Upper lobe of right lung (tissue), 1 donor: ENCODE measurements at regions not wholly inside any gene's neighbourhood (a gene's known extent, or its start where the extent isn't known, plus 50 kb on each side); places are given as distances from the start of the nearest gene placed in this dataset.

Experiments used
- ATAC-seq: fragments of 200-7000 bp; cut with Tn5 transposase; one replicate; pipeline ENCODE4 v1.9.1; 2020; ENCODE audit warnings: mild to moderate bottlenecking, moderate library complexity
- DNase-seq: peaks from one replicate; pipeline ENCODE4 v3.0.0-alpha.2; 2020
- H3K27ac ChIP-seq: fragments of 200-600 bp; one replicate; pipeline ENCODE4 v1.8.0; 2022
- H3K27me3 ChIP-seq: fragments of 200-600 bp; one replicate; pipeline ENCODE4 v1.8.0; 2022; ENCODE audit warnings: mild to moderate bottlenecking
- H3K36me3 ChIP-seq: fragments of 200-600 bp; one replicate; pipeline ENCODE4 v1.8.0; 2022
- H3K4me1 ChIP-seq: fragments of 200-600 bp; one replicate; pipeline ENCODE4 v1.8.0; 2022
- H3K4me3 ChIP-seq: fragments of 200-600 bp; one replicate; pipeline ENCODE4 v1.8.0; 2022; ENCODE audit warnings: mild to moderate bottlenecking
- H3K9me3 ChIP-seq: fragments of 200-600 bp; one replicate; pipeline ENCODE4 v1.8.0; 2022
- intact Hi-C: fragments of 100-400 bp; cut with DNase I; formaldehyde crosslinking; loops from one replicate; pipeline ENCODE4 v1.11.0; 2022
- TF ChIP-seq, protein P1 (sequence below): fragments of 200-600 bp; IDR thresholded peaks from one replicate; pipeline ENCODE4 v1.8.0; 2022; ENCODE audit warnings: antibody characterized with exemption
- donor health status: DM: no; HTN: yes; CAD: no; lungs with severe emphysema.

DNA sequence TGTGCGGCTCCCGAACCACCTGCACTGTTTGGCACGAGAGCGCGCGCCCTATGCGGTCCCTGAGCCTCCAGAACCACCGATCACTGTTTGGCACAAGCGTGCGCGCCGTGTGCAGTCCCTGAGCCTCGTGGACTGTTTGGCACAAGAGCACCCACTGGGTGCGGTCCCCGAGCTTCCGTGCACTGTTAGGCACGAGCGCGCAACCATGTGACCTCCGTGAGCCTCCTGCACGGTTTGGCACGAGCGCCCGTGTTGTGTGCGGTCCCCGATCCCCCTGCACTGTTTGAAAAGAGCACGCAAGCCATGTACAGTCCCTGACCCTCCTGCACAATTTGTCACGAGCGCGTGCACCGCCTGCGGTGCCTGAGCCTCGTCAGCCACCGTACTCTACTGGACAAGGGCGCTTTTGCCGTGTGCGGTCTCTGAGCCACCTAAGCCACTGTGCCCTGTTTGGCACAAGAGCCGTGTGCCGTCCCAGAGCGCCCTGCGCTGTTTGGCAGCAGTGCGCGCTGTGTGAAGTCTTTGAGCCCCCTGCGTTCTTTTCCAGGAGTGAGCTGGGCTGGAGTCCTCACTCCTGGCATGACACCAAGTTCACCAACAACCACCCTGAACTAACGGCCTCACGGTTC, 163.7 kb upstream of the USP9Y start:
- intact Hi-C loops, result no loop called here
- DNase-seq, result no peak
- Histone ChIP-seq H3K27ac (no peak overlapping the region), H3K36me3 (no peaks in the 10 kb centered on the region), H3K27me3 (no peaks in the 10 kb centered on the region), H3K9me3 (no peaks in the 10 kb centered on the region), H3K4me1 (no peaks in the 10 kb centered on the region), H3K4me3 (no peak overlapping the region)
- no peak for ATAC-seq
- TF ChIP-seq, protein P1, sequence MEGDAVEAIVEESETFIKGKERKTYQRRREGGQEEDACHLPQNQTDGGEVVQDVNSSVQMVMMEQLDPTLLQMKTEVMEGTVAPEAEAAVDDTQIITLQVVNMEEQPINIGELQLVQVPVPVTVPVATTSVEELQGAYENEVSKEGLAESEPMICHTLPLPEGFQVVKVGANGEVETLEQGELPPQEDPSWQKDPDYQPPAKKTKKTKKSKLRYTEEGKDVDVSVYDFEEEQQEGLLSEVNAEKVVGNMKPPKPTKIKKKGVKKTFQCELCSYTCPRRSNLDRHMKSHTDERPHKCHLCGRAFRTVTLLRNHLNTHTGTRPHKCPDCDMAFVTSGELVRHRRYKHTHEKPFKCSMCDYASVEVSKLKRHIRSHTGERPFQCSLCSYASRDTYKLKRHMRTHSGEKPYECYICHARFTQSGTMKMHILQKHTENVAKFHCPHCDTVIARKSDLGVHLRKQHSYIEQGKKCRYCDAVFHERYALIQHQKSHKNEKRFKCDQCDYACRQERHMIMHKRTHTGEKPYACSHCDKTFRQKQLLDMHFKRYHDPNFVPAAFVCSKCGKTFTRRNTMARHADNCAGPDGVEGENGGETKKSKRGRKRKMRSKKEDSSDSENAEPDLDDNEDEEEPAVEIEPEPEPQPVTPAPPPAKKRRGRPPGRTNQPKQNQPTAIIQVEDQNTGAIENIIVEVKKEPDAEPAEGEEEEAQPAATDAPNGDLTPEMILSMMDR, result no peak

DNA sequence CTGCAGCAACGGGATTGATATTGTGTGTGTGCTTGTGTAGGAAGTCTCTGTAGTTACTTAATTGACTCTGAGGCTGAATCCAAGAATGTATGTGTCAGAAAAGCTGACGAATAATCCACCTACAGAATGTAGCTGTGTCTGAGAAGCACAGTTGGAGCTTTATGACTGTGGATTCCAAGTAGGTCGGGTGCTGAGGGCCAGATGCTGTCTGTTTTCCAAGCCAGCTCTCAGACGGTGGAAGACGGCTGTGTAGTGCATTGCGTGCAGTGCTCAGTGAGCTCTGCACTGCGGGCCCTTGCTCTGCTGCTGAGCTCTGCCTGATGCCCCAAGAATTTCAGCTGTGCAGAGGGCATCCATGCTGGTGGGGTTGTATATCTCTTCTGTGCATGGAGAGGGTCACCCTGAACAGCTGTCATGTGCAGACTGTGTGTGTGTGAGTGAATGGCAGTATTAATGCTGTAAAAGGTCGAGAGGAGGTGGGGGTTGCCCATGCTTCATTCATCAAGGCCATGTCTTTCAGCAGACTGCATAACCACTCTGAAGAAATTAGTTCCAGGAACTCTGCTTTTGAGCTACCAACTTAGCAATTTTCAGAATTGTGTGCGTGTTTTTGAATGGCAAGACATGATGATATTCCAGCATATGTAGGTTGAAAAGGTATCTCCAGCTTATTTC, 154.1 kb upstream of the USP9Y start:
- no peak for DNase-seq
- no peaks in the 10 kb centered on the region for H3K36me3 ChIP-seq
- H3K4me1 ChIP-seq, result no peaks in the 10 kb centered on the region
- no peak overlapping the region for H3K4me3 ChIP-seq
- ATAC-seq, result no peak
- no peak overlapping the region for H3K27ac ChIP-seq
- no peaks in the 10 kb centered on the region for H3K27me3 ChIP-seq
- H3K9me3 ChIP-seq, result no peaks in the 10 kb centered on the region
- intact Hi-C loops, result no loop called here
- TF ChIP-seq, protein P1, result no peak

DNA sequence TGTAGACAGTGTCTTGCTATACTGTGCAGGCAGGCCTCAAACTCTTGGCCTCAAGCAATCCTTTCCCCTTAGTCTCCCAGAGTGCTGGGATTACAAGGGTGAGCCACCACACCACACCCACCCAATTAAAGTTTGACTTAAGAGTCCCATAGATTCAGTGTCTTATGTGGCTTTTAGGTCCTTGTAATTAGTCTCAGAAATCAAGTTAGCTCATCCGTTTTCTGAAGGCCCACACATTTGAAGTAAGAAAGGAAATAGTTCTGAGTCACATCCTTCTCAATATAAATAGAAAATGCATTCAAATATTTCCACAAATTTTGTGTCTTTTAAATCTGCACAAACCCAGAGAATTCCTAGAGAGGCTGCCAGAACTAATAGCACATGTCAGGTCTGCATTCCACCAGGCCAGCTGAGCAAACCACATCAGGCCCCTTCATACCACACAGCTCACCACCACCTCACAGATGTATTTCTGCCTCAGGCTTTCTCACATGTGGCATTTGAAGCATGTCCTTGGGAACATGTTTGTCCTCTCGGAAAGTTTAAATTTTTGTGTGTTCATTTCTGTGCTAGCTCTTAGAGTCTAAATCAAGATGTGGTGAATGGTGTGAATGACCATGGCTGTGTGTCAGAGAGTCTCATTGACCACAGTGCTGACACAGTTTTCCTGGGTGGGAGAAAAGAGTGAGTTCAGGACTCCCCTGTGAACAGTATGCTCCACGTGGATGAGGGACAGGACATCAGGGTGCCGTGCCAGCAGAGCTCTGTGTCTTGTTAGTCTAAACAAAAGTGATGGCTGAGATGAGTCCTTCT, 148.4 kb upstream of the USP9Y start:
- H3K9me3 ChIP-seq, result no peaks in the 10 kb centered on the region
- H3K36me3 ChIP-seq, result no peaks in the 10 kb centered on the region
- no peaks in the 10 kb centered on the region for H3K4me1 ChIP-seq
- H3K27ac ChIP-seq, result no peak overlapping the region
- intact Hi-C loops, result no loop called here
- DNase-seq (no peak), ATAC-seq (no peak)
- H3K27me3 ChIP-seq, result no peaks in the 10 kb centered on the region
- H3K4me3 ChIP-seq, result no peak overlapping the region
- TF ChIP-seq, protein P1, result no peak

DNA sequence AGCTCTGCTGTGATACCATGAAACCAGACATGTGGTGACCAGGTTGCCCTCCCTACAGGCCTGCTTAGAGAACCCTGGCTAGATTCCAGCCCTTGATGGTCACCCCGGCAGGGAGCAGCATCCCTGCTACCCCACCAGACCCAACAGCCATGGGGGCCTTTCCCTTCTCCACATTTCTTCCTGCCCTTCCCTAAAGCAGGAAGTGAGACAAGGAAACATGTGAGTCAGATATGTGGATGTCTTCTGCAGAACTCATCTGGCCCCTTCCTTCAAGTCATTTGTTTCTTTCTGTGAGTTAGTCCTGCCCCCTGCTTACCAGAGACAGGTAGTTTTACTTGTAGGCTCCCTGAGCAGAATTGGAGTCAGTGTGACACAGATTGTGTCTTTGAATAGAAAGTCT, 147.1 kb upstream of the USP9Y start:
- Histone ChIP-seq H3K4me3 (no peak overlapping the region), H3K36me3 (no peaks in the 10 kb centered on the region), H3K4me1 (no peaks in the 10 kb centered on the region), H3K27ac (no peak overlapping the region), H3K9me3 (no peaks in the 10 kb centered on the region), H3K27me3 (no peaks in the 10 kb centered on the region)
- DNase-seq (no peak), ATAC-seq (no peak)
- TF ChIP-seq, protein P1, result no peak
- intact Hi-C loops, result no loop called here

DNA sequence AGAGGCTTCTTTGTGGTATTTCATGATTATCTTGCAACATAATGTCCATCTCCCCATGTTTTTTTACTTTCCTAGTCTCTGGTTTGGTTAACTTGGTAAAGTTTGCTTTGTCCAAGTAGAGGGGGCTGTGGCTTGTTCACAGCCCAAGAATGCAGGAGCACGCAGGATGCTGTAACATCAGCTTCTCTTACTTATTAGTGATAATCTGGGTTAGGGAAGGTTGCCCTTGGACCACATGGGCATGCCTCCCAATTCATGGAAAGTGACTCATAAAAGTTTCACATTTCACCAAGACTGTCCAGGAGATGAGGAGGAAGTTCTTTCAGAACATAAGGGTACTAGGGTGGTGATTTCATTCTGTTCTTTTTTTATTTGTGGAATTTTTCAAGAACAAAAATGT, 146.0 kb upstream of the USP9Y start:
- Histone ChIP-seq H3K27ac (no peak overlapping the region), H3K4me3 (no peak overlapping the region), H3K36me3 (no peaks in the 10 kb centered on the region), H3K27me3 (no peaks in the 10 kb centered on the region), H3K9me3 (no peaks in the 10 kb centered on the region), H3K4me1 (no peaks in the 10 kb centered on the region)
- no peak for DNase-seq
- TF ChIP-seq, protein P1, result no peak
- ATAC-seq, result no peak
- intact Hi-C loops, result no loop called here
